GM10248 (cell line): ENCODE measurements at regions not wholly inside any gene's neighbourhood (a gene's known extent, or its start where the extent isn't known, plus 50 kb on each side); places are given as distances from the start of the nearest gene placed in this dataset.
"Not testable (repeated sequence)": the region's sequence is repeated elsewhere in the genome, so short reads cannot be mapped to it uniquely, and the experiment has no call there.

Source experiments
- CTCF ChIA-PET: fragments of 300-600 bp; sonication (Branson Sonifier 250); formaldehyde crosslinking; extraction: SDS; loops from one replicate; lab custom pipeline; 2021; ENCODE audit warnings: antibody characterized with exemption; lab: Yijun Ruan, JAX
- POLR2A ChIA-PET: fragments of 350-650 bp; sonication (Branson Sonifier 250); formaldehyde crosslinking; extraction: SDS; loops from one replicate; lab custom pipeline; 2020; ENCODE audit warnings: antibody characterized with exemption; lab: Yijun Ruan, JAX
- DNase-seq: peaks from one replicate; pipeline ENCODE4 v3.0.0; 2012; ENCODE audit errors: extremely low spot score
- TF ChIP-seq, protein P1 (sequence below): IDR thresholded peaks from 2 replicates; pipeline ENCODE4 v1.5.1; 2012; ENCODE audit warnings: mild to moderate bottlenecking, low read depth; ENCODE audit errors: extremely low read depth, missing control alignments, control extremely low read depth

DNA sequence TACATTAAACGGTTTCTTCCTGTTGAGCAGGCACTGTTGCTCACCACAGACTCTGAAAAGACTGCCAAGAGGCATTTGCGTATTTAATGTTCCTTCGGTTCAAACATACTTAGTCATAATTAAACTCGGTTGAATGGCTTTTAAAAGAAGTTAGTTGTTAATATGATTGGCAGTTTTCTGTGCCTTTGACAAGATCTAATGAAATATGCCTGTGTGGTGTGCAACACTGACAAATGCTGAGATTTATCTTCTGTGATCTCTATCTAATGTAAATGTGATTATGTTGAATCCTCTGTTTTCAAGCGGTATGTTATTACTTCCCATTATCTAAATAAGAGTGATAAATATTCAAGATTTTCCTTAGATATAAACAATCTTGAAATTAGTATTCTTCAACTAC, 1046.6 kb downstream of the CDH8 start:
- ChIA-PET POLR2A (no interaction called here), CTCF (no interaction called here)
- DNase-seq: no peak
- TF ChIP-seq, protein P1, sequence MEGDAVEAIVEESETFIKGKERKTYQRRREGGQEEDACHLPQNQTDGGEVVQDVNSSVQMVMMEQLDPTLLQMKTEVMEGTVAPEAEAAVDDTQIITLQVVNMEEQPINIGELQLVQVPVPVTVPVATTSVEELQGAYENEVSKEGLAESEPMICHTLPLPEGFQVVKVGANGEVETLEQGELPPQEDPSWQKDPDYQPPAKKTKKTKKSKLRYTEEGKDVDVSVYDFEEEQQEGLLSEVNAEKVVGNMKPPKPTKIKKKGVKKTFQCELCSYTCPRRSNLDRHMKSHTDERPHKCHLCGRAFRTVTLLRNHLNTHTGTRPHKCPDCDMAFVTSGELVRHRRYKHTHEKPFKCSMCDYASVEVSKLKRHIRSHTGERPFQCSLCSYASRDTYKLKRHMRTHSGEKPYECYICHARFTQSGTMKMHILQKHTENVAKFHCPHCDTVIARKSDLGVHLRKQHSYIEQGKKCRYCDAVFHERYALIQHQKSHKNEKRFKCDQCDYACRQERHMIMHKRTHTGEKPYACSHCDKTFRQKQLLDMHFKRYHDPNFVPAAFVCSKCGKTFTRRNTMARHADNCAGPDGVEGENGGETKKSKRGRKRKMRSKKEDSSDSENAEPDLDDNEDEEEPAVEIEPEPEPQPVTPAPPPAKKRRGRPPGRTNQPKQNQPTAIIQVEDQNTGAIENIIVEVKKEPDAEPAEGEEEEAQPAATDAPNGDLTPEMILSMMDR: no peak

DNA sequence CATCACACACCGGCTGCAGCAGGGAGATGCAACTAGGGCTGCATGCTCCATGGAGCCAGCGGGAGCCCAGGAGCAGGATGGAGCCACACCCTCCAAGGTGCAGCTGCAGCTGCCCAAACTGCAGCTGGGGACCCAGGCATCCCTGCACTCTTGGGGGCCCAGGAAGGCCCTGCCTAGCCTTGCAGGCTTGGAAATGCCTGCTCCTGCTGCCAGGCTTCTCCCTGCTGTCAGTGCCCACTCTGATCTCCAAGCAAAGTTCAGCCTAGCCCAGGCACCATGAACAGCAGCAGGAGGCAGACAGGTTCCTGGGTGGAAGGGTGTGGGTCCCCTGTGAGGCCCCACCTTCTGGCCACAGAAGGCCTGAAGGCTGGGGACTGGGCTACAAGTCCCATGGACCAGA, 1057.1 kb downstream of the CDH8 start:
- no peak for DNase-seq
- TF ChIP-seq, protein P1: no peak
- ChIA-PET POLR2A (no interaction called here), CTCF (no interaction called here)

DNA sequence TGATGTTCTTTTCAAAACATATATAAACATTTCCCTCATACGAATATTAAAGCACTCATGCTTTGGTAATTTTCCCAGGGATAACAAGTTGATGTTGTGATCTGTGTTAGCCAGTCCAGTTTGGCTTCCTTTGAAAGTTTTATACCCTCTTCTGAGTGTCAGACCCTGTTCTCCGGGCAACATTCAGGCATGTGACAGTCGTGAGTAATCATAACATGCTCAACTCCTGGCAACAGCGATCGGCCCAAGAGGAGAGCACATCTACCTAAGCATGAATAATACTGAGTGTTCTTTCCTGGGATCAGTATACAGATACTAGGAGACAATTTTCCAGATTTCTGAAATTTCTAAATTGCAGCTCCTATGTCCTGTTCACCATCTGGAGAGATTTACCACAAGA, 1086.4 kb downstream of the CDH8 start:
- TF ChIP-seq, protein P1: no peak
- DNase-seq: no peak
- CTCF ChIA-PET: no interaction called here
- POLR2A ChIA-PET: no interaction called here

DNA sequence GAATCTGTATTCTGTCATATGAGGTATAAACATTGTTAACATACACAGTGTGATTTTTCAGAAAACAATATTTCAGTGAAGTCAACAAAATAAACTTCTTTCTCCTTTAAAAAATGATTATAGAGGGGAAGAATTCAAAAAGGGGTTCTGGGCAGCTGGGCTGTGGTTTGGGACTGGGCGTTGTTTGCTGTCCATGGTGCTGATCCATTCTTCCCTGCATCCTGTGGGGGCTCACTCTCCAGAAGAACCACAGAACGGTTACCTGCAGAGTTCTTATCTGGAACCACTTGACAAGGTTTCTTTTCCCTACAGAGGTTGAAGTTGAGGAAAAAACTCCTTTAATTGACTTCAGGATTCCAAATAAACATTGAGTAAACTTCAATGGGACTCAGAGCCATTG, 1091.0 kb downstream of the CDH8 start:
- ChIA-PET POLR2A (no interaction called here), CTCF (interaction anchor here (0.8 kb wide), 1 partner anchor 17 kb away, joined by 3 read pairs; no protein-coding TSS in a partner anchor)
- no peak for DNase-seq
- TF ChIP-seq, protein P1: no peak

DNA sequence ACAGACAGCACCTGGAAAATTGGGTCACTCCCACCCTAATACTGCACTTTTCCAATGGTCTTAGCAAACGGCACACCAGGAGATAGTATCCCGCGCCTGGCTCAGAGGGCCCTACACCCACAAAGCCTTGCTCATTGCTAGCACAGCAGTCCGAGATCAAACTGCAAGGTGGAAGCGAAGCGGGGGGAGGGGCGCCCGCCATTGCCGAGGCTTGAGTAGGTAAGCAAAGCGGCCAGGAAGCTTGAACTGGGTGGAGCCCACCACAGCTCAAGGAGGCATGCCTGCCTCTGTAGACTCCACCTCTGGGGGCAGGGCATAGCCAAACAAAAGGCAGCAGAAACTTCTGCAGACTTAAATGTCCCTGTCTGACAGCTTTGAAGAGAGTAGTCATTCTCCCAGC, 1100.0 kb downstream of the CDH8 start:
- POLR2A ChIA-PET, DNase-seq: not testable (repeated sequence)
- CTCF ChIA-PET: interaction anchor here (1.0 kb wide), 1 partner anchor 20 kb away, joined by 3 read pairs; no protein-coding TSS in a partner anchor

DNA sequence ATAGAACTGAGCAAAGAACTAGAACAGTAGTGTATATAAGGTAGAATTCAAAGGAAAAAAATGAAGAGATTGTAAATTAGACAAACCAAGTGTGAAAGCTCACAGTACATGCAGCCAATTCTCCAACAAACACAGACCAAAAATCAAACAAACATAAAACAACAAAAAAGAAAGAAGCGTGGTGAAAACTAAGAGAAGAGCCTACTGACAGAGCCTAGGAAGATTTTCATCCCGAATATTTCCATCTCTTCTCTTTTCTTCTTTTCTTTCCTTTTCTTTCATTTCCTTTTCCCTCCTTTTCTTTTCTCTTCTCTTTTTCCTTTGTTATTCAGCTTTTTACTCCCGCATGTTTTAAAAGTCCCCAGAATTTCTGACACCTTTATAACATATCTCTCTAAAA, 1103.6 kb downstream of the CDH8 start:
- DNase-seq: no peak
- TF ChIP-seq, protein P1: no peak
- ChIA-PET CTCF (no interaction called here), POLR2A (no interaction called here)

DNA sequence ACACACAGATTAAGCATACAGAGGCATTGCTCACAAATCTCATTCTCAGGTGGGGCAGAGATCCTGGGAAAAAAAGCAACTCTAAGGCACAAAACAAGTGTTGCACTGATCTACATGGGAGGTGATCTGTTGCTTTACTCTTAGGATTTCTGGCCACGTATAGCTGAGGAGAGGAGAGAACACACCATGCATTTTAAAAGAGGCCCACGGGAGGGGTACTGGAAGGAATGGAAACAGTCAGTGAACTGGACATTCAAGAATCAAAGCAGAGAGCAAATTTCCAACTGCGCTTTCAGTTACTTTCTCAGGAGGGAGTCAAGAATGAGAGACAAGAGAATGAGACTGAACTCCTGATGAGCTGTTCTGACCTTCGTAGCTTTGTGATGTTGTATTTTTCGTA, 1105.9 kb downstream of the CDH8 start:
- TF ChIP-seq, protein P1: no peak
- CTCF ChIA-PET: interaction anchor here (0.7 kb wide), 1 partner anchor 37 kb away, joined by 3 read pairs; no protein-coding TSS in a partner anchor
- DNase-seq: no peak
- POLR2A ChIA-PET: no interaction called here
